Gastrocnemius medialis (tissue), 4 donors: ENCODE measurements at regions not wholly inside any gene's neighbourhood (a gene's known extent, or its start where the extent isn't known, plus 50 kb on each side); places are given as distances from the start of the nearest gene placed in this dataset.

Source experiments
- ATAC-seq, 2 donors: fragments of 150-250 bp; one replicate each; pipeline ENCODE4 v1.9.1; 2016
- DNase-seq, 2 donors: peaks; one replicate each; pipeline ENCODE4 v3.0.0-alpha.2; 2019
- H3K27ac ChIP-seq, 4 donors: fragments of 200-600 bp; sonication (generic); 1 replicate in 1 of 4; 2 replicates in 3 of 4; pipeline ENCODE4 v1.5.1; 2016 to 2018; ENCODE audit warnings: mild to moderate bottlenecking in 2 of 4, moderate library complexity in 1 of 4
- H3K27me3 ChIP-seq, 3 donors: fragments of 200-600 bp; sonication (generic) in 2 of 3; 1 replicate in 1 of 3; 2 replicates in 2 of 3; pipeline versions ENCODE4 v1.5.1 to v1.6.0; 2016 to 2019; ENCODE audit warnings: mild to moderate bottlenecking in 1 of 3, moderate library complexity in 1 of 3
- H3K36me3 ChIP-seq, 2 donors: fragments of 200-600 bp; sonication (generic) in 1 of 2; one replicate each; pipeline ENCODE4 v1.5.1; 2017 to 2018
- H3K4me1 ChIP-seq, 2 donors: fragments of 200-600 bp; sonication (generic) in 1 of 2; one replicate each; pipeline ENCODE4 v1.5.1; 2016 to 2017; ENCODE audit warnings: mild to moderate bottlenecking in 2 of 2
- H3K4me3 ChIP-seq, 4 donors: fragments of 200-600 bp; sonication (generic) in 3 of 4; 1 replicate in 1 of 4; 2 replicates in 3 of 4; pipeline ENCODE4 v1.5.1; 2016 to 2019; ENCODE audit warnings: mild to moderate bottlenecking in 2 of 4
- H3K9me3 ChIP-seq, 3 donors: fragments of 200-600 bp; sonication (generic) in 2 of 3; 1 replicate in 1 of 3; 2 replicates in 2 of 3; pipeline ENCODE4 v1.5.1; 2016 to 2019
- CTCF ChIP-seq, 5 experiments: fragments of 450-650 bp in 3 of 5; fragments of 200-600 bp in 2 of 5; sonication (generic) in 2 of 5; IDR thresholded peaks in 4 of 5; conservative IDR thresholded peaks in 1 of 5; 1 replicate in 4 of 5; 2 replicates in 1 of 5; pipeline ENCODE4 v1.5.1; 2016 to 2019; ENCODE audit warnings: antibody characterized with exemption in 5 of 5, mild to moderate bottlenecking in 3 of 5, moderate library complexity in 3 of 5
- POLR2A ChIP-seq, 2 donors: fragments of 450-650 bp; IDR thresholded peaks; one replicate each; pipeline ENCODE4 v1.6.1; 2017; ENCODE audit warnings: antibody characterized with exemption in 2 of 2, mild to moderate bottlenecking in 2 of 2, moderate library complexity in 2 of 2
- in situ Hi-C, 4 donors: fragments of 200-750 bp; cut with MboI; loops; one replicate each; pipeline versions ENCODE4 v1.15.0 to v1.8.0; 2017; ENCODE audit warnings: low sequenced_read_pairs in 4 of 4
- intact Hi-C: fragments of 100-400 bp; cut with DNase I; formaldehyde crosslinking; loops from one replicate; pipeline ENCODE4 v1.15.1; 2023; ENCODE audit warnings: low total_unique reads

GRCh38 chr14:106556665-106557289 lies 1030.4 kb downstream of the TMEM121 start:
- ATAC-seq (no peak), DNase-seq (no peak)
- Histone ChIP-seq H3K36me3 (no peaks in the 10 kb centered on the region), H3K27me3 (no peaks in the 10 kb centered on the region), H3K27ac (no peak overlapping the region), H3K4me1 (no peaks in the 10 kb centered on the region), H3K4me3 (no peak overlapping the region), H3K9me3 (no peaks in the 10 kb centered on the region)
- in situ Hi-C loops (no loop called here), intact Hi-C loops (no loop called here)
- TF ChIP-seq CTCF (IDR thresholded peaks at IDR 0.05 in 4 of 5, conservative IDR thresholded peaks at IDR 0.05 in 1 of 5) = peak in 1 of 5 experiments; percentile 25
- no peak for TF ChIP-seq POLR2A (IDR thresholded peaks at IDR 0.05)

DNA sequence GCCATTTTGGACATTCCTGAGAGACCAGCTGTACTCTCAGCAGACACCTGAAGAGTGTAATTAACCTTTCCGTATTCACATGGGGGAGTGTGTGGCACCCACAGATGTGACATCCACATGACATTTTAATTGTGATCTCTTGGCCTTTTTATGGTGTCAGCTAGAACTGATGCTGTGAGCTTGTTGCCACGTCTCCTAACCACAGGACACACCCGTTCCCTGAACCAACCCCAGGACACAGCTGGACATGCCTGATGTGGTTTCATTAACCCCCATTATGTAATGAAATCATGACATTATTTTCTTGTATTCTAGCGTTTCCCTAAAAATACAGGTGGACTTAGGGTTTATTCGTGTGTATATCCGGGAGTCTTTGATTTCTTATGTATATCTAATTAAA lies 1036.1 kb downstream of the TMEM121 start:
- H3K27me3 ChIP-seq = no peaks in the 10 kb centered on the region
- DNase-seq (no peak), ATAC-seq (no peak)
- no peaks in the 10 kb centered on the region for H3K9me3 ChIP-seq
- in situ Hi-C loops (no loop called here), intact Hi-C loops (no loop called here)
- H3K27ac ChIP-seq = no peak overlapping the region
- TF ChIP-seq POLR2A (IDR thresholded peaks at IDR 0.05) (no peak), CTCF (IDR thresholded peaks at IDR 0.05 in 4 of 5, conservative IDR thresholded peaks at IDR 0.05 in 1 of 5) (no peak)
- H3K4me3 ChIP-seq = no peak overlapping the region
- no peaks in the 10 kb centered on the region for H3K36me3 ChIP-seq
- H3K4me1 ChIP-seq = no peaks in the 10 kb centered on the region

- no peaks in the 10 kb centered on the region for H3K27me3 ChIP-seq
- H3K4me3 ChIP-seq = no peak overlapping the region
- intact Hi-C loops = no loop called here
- no peak for ATAC-seq
- in situ Hi-C loops = no loop called here
- TF ChIP-seq CTCF (IDR thresholded peaks at IDR 0.05 in 4 of 5, conservative IDR thresholded peaks at IDR 0.05 in 1 of 5) (no peak), POLR2A (IDR thresholded peaks at IDR 0.05) (no peak)
- no peak overlapping the region for H3K27ac ChIP-seq
- no peaks in the 10 kb centered on the region for H3K9me3 ChIP-seq
- DNase-seq = no peak
- H3K4me1 ChIP-seq = no peaks in the 10 kb centered on the region
- no peaks in the 10 kb centered on the region for H3K36me3 ChIP-seq
These were observed 1037.8 kb downstream of the TMEM121 start for GRCh38 chr14:106564058-106564643.

- H3K27ac ChIP-seq = no peak overlapping the region
- H3K4me1 ChIP-seq = no peaks in the 10 kb centered on the region
- intact Hi-C loops = no loop called here
- TF ChIP-seq POLR2A (IDR thresholded peaks at IDR 0.05) (no peak), CTCF (IDR thresholded peaks at IDR 0.05 in 4 of 5, conservative IDR thresholded peaks at IDR 0.05 in 1 of 5) (no peak)
- DNase-seq (no peak), ATAC-seq (no peak)
- no peak overlapping the region for H3K4me3 ChIP-seq
- H3K9me3 ChIP-seq = no peaks in the 10 kb centered on the region
- in situ Hi-C loops = no loop called here
- H3K36me3 ChIP-seq = no peaks in the 10 kb centered on the region
- H3K27me3 ChIP-seq = no peaks in the 10 kb centered on the region
These were observed 1052.1 kb downstream of the TMEM121 start for GRCh38 chr14:106578481-106578880.

GRCh38 chr14:106579084-106579483 lies 1052.7 kb downstream of the TMEM121 start:
- in situ Hi-C loops = no loop called here
- Histone ChIP-seq H3K9me3 (no peaks in the 10 kb centered on the region), H3K27me3 (no peaks in the 10 kb centered on the region), H3K36me3 (no peaks in the 10 kb centered on the region), H3K27ac (no peak overlapping the region), H3K4me3 (no peak overlapping the region), H3K4me1 (no peaks in the 10 kb centered on the region)
- no peak for DNase-seq
- no peak for TF ChIP-seq POLR2A (IDR thresholded peaks at IDR 0.05)
- TF ChIP-seq CTCF (IDR thresholded peaks at IDR 0.05 in 4 of 5, conservative IDR thresholded peaks at IDR 0.05 in 1 of 5) = no peak
- intact Hi-C loops = no loop called here
- no peak for ATAC-seq
